Germinal center (tissue), 1 donor: ENCODE measurements at regions not wholly inside any gene's neighbourhood (a gene's known extent, or its start where the extent isn't known, plus 50 kb on each side); places are given as distances from the start of the nearest gene placed in this dataset.
"Not testable (repeated sequence)": the region's sequence is repeated elsewhere in the genome, so short reads cannot be mapped to it uniquely, and the experiment has no call there.

Experiments used
- DNase-seq: peaks from one replicate; pipeline ENCODE4 v3.0.0; 2012; ENCODE audit warnings: mixed read lengths, low spot score

- DNase-seq, result not testable (repeated sequence)
Observed at GRCh38 chr9:42239445-42240260, 56.2 kb downstream of the SPATA31A6 start.

- not testable (repeated sequence) for DNase-seq
Observed at GRCh38 chr9:42240261-42240579, 56.8 kb downstream of the SPATA31A6 start.

- not testable (repeated sequence) for DNase-seq
Observed at GRCh38 chr9:42243211-42243610, 59.8 kb downstream of the SPATA31A6 start.

- DNase-seq, result not testable (repeated sequence)
Observed at GRCh38 chr9:42243822-42244221, 60.4 kb downstream of the SPATA31A6 start.

GRCh38 chr9:42268729-42269128, 85.3 kb downstream of the SPATA31A6 start:
- not testable (repeated sequence) for DNase-seq

GRCh38 chr9:42269171-42269570, 85.7 kb downstream of the SPATA31A6 start:
- not testable (repeated sequence) for DNase-seq

GRCh38 chr9:42273191-42273590, 89.7 kb downstream of the SPATA31A6 start:
- not testable (repeated sequence) for DNase-seq

- DNase-seq, result no peak
Observed at GRCh38 chr9:42275141-42275540, 91.7 kb downstream of the SPATA31A6 start.

GRCh38 chr9:42282531-42283178, 99.2 kb downstream of the SPATA31A6 start:
- DNase-seq, result not testable (repeated sequence)

- not testable (repeated sequence) for DNase-seq
Observed at GRCh38 chr9:42283179-42283543, 99.7 kb downstream of the SPATA31A6 start.

GRCh38 chr9:42286145-42286845, 102.8 kb downstream of the SPATA31A6 start:
- not testable (repeated sequence) for DNase-seq

GRCh38 chr9:42288002-42288864, 104.8 kb downstream of the SPATA31A6 start:
- DNase-seq, result not testable (repeated sequence)

- DNase-seq, result not testable (repeated sequence)
Observed at GRCh38 chr9:42288865-42289229, 105.4 kb downstream of the SPATA31A6 start.

GRCh38 chr9:42300124-42300523, 116.7 kb downstream of the SPATA31A6 start:
- not testable (repeated sequence) for DNase-seq

GRCh38 chr9:42306625-42307024, 123.2 kb downstream of the SPATA31A6 start:
- not testable (repeated sequence) for DNase-seq

- DNase-seq, result not testable (repeated sequence)
Observed at GRCh38 chr9:42307449-42307848, 124.0 kb downstream of the SPATA31A6 start.

- not testable (repeated sequence) for DNase-seq
Observed at GRCh38 chr9:42310972-42311371, 127.5 kb downstream of the SPATA31A6 start.

GRCh38 chr9:42316026-42316425, 132.6 kb downstream of the SPATA31A6 start:
- DNase-seq, result not testable (repeated sequence)

GRCh38 chr9:42317677-42318076, 134.2 kb downstream of the SPATA31A6 start:
- not testable (repeated sequence) for DNase-seq

GRCh38 chr9:42323084-42323809, 139.8 kb downstream of the SPATA31A6 start:
- DNase-seq, result not testable (repeated sequence)

GRCh38 chr9:42325142-42325541, 141.7 kb downstream of the SPATA31A6 start:
- not testable (repeated sequence) for DNase-seq
